ENCODE measurements at regions not wholly inside any gene's neighbourhood (a gene's known extent, or its start where the extent isn't known, plus 50 kb on each side); places are given as distances from the start of the nearest gene placed in this dataset.
A peak's percentile ranks its signal among the peaks of the same experiment; 100 is the strongest.

- DNase-seq: no peak
- intact Hi-C loops (cut with DNase I): no loop called here
- Histone ChIP-seq H3K4me1 (no peaks in the 10 kb centered on the region), H3K27me3 (no peaks in the 10 kb centered on the region), H3K4me3 (no peak overlapping the region), H3K9me3 (no peaks in the 10 kb centered on the region), H3K36me3 (no peaks in the 10 kb centered on the region), H3K27ac (no peak overlapping the region)
- no peak for FAIRE-seq
- ATAC-seq: no peak
- TF ChIP-seq CTCF (IDR thresholded peaks at IDR 0.05): no peak
Measured at GRCh38 chr4:188511431-188511830, 372.2 kb downstream of the TRIML1 start.

- peaks cover 4 to 11% (median 8%) of the 10 kb centered on the region in 3 donors for H3K4me1 ChIP-seq
- ATAC-seq (no peak), FAIRE-seq (no peak), DNase-seq (no peak)
- no peaks in the 10 kb centered on the region for H3K36me3 ChIP-seq
- H3K9me3 ChIP-seq: no peaks in the 10 kb centered on the region
- 81 to 83% methylated on average over 10 of the region's 10 CpGs for WGBS, 2 donors
- no peak overlapping the region for H3K4me3 ChIP-seq
- intact Hi-C loops (cut with DNase I): no loop called here
- H3K27ac ChIP-seq: no peak overlapping the region
- no peaks in the 10 kb centered on the region for H3K27me3 ChIP-seq
- TF ChIP-seq CTCF (IDR thresholded peaks at IDR 0.05): no peak
Measured at GRCh38 chr4:188532751-188533150, 393.5 kb downstream of the TRIML1 start.

GRCh38 chr4:188534297-188534696 is 395.1 kb downstream of the TRIML1 start:
- no peak for TF ChIP-seq CTCF (IDR thresholded peaks at IDR 0.05)
- Histone ChIP-seq H3K4me1 (peaks cover 4 to 11% (median 8%) of the 10 kb centered on the region in 3 donors), H3K36me3 (no peaks in the 10 kb centered on the region), H3K27me3 (no peaks in the 10 kb centered on the region), H3K4me3 (no peak overlapping the region), H3K27ac (peak overlapping the region in 1 of 4 donors; percentile 55), H3K9me3 (no peaks in the 10 kb centered on the region)
- ATAC-seq: no peak
- no peak for DNase-seq
- FAIRE-seq: no peak
- intact Hi-C loops (cut with DNase I): no loop called here
- 59% methylated on average over 4 of the region's 4 CpGs for WGBS, 2 donors

- Histone ChIP-seq H3K4me3 (no peak overlapping the region), H3K27ac (peak overlapping the region in 3 of 4 donors; percentile 6 to 55 (median 35)), H3K9me3 (no peaks in the 10 kb centered on the region), H3K27me3 (no peaks in the 10 kb centered on the region), H3K36me3 (no peaks in the 10 kb centered on the region), H3K4me1 (peaks cover 4 to 11% (median 8%) of the 10 kb centered on the region in 3 donors)
- DNase-seq (peak in 4 of 6 donors; percentile 27 to 58 (median 44)), ATAC-seq (peak; percentile 89 to 99 (median 94)), FAIRE-seq (no peak)
- 10 to 11% methylated on average over 6 of the region's 6 CpGs for WGBS, 2 donors
- TF ChIP-seq CTCF (IDR thresholded peaks at IDR 0.05): no peak
- intact Hi-C loops (cut with DNase I): no loop called here
Measured at GRCh38 chr4:188534917-188535316, 395.7 kb downstream of the TRIML1 start.

GRCh38 chr4:188536826-188537225 is 397.6 kb downstream of the TRIML1 start:
- no peak for ATAC-seq

More at GRCh38 chr4:188536826-188537225, 397.6 kb downstream of the TRIML1 start:
- no peak for TF ChIP-seq CTCF (IDR thresholded peaks at IDR 0.05)
- Histone ChIP-seq H3K27ac (no peak overlapping the region), H3K27me3 (no peaks in the 10 kb centered on the region), H3K9me3 (no peaks in the 10 kb centered on the region), H3K4me1 (peaks cover 4 to 11% (median 8%) of the 10 kb centered on the region in 3 donors), H3K36me3 (no peaks in the 10 kb centered on the region), H3K4me3 (no peak overlapping the region)
- 91% methylated on average over 10 of the region's 10 CpGs for WGBS, 2 donors
- DNase-seq: no peak
- no peak for FAIRE-seq
- intact Hi-C loops (cut with DNase I): no loop called here

Measured in pancreas (tissue), 10 donors.